ENCODE measurements at regions not wholly inside any gene's neighbourhood (a gene's known extent, or its start where the extent isn't known, plus 50 kb on each side); places are given as distances from the start of the nearest gene placed in this dataset.

GRCh38 chr4:135949931-135950330 lies 1582.4 kb downstream of the PCDH18 start:
- no peak overlapping the region for H3K27ac ChIP-seq (ENCODE audit: low read length)
- intact Hi-C loops (cut with micrococcal nuclease; ENCODE audit: unreplicated experiment): no loop called here
- CTCF ChIA-PET: no interaction called here
- H3K4me1 ChIP-seq (ENCODE audit: control insufficient read depth, insufficient read depth, low read length): no peaks in the 10 kb centered on the region
- BruUV-seq (replicated peaks): no TSS peak
- in situ Hi-C loops (cut with HindIII; ENCODE audit: low pct_unique_long_range_greater_than_20kb, low sequenced_read_pairs): no loop called here
- ATAC-seq (no peak), DNase-seq (ENCODE audit: low read depth, low spot score) (no peak)
- H3K4me3 ChIP-seq (ENCODE audit: low read depth in 2 of 2, low read length in 2 of 2): no peak overlapping the region
- POLR2A ChIA-PET: interaction anchor here (0.6 kb wide), 1 partner anchor 38 kb away, joined by 3 read pairs; no protein-coding TSS in a partner anchor
- no peaks in the 10 kb centered on the region for H3K9me3 ChIP-seq (ENCODE audit: control insufficient read depth, insufficient read depth, low read depth, low read length)
- TF ChIP-seq POLR2AphosphoS5 (IDR thresholded peaks at IDR 0.05; ENCODE audit: low read depth, low read length): no peak
- no peak for TF ChIP-seq TCF7L2 (IDR thresholded peaks at IDR 0.05; ENCODE audit: low read depth, low read length)
- TF ChIP-seq, protein P1, sequence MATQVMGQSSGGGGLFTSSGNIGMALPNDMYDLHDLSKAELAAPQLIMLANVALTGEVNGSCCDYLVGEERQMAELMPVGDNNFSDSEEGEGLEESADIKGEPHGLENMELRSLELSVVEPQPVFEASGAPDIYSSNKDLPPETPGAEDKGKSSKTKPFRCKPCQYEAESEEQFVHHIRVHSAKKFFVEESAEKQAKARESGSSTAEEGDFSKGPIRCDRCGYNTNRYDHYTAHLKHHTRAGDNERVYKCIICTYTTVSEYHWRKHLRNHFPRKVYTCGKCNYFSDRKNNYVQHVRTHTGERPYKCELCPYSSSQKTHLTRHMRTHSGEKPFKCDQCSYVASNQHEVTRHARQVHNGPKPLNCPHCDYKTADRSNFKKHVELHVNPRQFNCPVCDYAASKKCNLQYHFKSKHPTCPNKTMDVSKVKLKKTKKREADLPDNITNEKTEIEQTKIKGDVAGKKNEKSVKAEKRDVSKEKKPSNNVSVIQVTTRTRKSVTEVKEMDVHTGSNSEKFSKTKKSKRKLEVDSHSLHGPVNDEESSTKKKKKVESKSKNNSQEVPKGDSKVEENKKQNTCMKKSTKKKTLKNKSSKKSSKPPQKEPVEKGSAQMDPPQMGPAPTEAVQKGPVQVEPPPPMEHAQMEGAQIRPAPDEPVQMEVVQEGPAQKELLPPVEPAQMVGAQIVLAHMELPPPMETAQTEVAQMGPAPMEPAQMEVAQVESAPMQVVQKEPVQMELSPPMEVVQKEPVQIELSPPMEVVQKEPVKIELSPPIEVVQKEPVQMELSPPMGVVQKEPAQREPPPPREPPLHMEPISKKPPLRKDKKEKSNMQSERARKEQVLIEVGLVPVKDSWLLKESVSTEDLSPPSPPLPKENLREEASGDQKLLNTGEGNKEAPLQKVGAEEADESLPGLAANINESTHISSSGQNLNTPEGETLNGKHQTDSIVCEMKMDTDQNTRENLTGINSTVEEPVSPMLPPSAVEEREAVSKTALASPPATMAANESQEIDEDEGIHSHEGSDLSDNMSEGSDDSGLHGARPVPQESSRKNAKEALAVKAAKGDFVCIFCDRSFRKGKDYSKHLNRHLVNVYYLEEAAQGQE (IDR thresholded peaks at IDR 0.05; ENCODE audit: insufficient read depth in 1 of 2, low read depth in 2 of 2, low read length in 1 of 2): no peak
- TF ChIP-seq CTCF (IDR thresholded peaks at IDR 0.05): no peak
- no peak for TF ChIP-seq SIN3A (IDR thresholded peaks at IDR 0.05; ENCODE audit: borderline replicate concordance, insufficient read depth, low read depth, low read length)
- H3K36me3 ChIP-seq (ENCODE audit: control insufficient read depth, insufficient read depth, low read length): no peaks in the 10 kb centered on the region
- no peaks in the 10 kb centered on the region for H3K27me3 ChIP-seq (ENCODE audit: control insufficient read depth, insufficient read depth, low read length)

DNA sequence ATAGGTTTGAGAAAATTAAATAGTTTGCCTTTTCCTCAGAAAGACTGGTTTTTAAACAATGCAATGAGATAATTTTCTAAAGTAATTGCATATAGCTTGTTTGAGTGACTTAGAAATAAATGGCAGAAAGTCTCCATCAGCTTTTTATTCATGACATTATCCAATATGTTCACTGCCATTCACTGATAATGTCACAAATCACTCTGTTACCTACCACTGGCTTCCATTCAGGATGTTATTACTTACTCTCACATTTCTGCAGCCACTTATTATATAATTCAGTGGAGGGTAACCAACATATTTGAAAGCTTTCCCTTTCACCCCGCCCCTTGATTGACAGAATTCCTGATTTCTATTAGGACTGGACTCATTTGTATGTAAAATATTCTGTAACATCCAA lies 1583.5 kb downstream of the PCDH18 start:
- ATAC-seq: no peak
- TF ChIP-seq CTCF (IDR thresholded peaks at IDR 0.05) (no peak), POLR2AphosphoS5 (IDR thresholded peaks at IDR 0.05; ENCODE audit: low read depth, low read length) (no peak), TCF7L2 (IDR thresholded peaks at IDR 0.05; ENCODE audit: low read depth, low read length) (no peak)
- TF ChIP-seq, protein P1 (IDR thresholded peaks at IDR 0.05; ENCODE audit: insufficient read depth in 1 of 2, low read depth in 2 of 2, low read length in 1 of 2): no peak
- DNase-seq (ENCODE audit: low read depth, low spot score): no peak
- no peaks in the 10 kb centered on the region for H3K27me3 ChIP-seq (ENCODE audit: control insufficient read depth, insufficient read depth, low read length)
- in situ Hi-C loops (cut with HindIII; ENCODE audit: low pct_unique_long_range_greater_than_20kb, low sequenced_read_pairs) (no loop called here), intact Hi-C loops (cut with micrococcal nuclease; ENCODE audit: unreplicated experiment) (no loop called here)
- CTCF ChIA-PET: no interaction called here
- no peaks in the 10 kb centered on the region for H3K36me3 ChIP-seq (ENCODE audit: control insufficient read depth, insufficient read depth, low read length)
- POLR2A ChIA-PET: no interaction called here
- no peak overlapping the region for H3K27ac ChIP-seq (ENCODE audit: low read length)
- H3K4me3 ChIP-seq (ENCODE audit: low read depth in 2 of 2, low read length in 2 of 2): no peak overlapping the region
- no TSS peak for BruUV-seq (replicated peaks)
- no peaks in the 10 kb centered on the region for H3K4me1 ChIP-seq (ENCODE audit: control insufficient read depth, insufficient read depth, low read length)
- no peaks in the 10 kb centered on the region for H3K9me3 ChIP-seq (ENCODE audit: control insufficient read depth, insufficient read depth, low read depth, low read length)

Measured in Panc1 (cell line).